NCI-H2227 treated with DMSO at 0.1 percent for 48 hours (cell line): ENCODE measurements at regions not wholly inside any gene's neighbourhood (a gene's known extent, or its start where the extent isn't known, plus 50 kb on each side); places are given as distances from the start of the nearest gene placed in this dataset.
"Not testable (repeated sequence)": the region's sequence is repeated elsewhere in the genome, so short reads cannot be mapped to it uniquely, and the experiment has no call there.

ENCODE experiments used
- DNase-seq: peaks from one replicate; lab custom pipeline; 2025; lab: John Stamatoyannopoulos, UW

DNA sequence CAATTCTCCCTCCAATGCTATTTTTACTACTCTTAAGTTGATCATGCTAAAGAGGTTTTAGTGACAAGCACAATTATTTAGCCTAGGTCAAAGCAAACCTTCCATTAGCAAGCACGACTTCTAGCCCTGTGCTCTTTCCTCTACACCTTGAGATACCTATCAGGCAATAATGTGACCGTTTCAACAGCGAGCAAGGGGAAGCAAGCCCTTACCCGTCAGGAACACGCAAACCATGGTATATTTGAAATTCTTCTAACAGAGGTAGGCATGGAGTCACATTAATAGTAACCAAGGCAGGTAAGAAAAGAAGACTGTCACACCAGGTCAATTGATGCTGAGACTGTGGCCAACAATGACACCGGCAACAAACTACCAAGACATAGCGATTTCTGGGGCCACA is 68.9 kb upstream of the VGLL4 start:
- no peak for DNase-seq

DNA sequence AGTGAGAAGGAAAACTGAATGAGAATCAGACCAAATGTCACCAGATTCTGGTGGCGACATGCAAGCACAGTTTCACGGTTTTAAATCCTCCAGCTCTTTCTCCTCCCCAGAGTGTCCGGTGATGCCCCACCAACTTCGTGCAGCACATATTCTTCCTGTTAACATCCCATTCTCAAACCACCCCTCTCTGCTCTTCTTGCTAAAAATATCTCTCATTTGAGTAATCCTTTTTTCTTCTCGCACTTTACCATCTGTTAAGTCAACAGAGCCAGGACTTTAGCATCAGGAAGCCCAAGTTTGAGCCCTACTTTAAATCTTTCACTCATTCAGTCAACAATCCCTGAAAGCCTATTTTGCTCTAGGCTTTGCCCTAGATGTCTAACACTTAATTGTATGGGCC is 68.2 kb upstream of the VGLL4 start:
- DNase-seq: no peak

DNA sequence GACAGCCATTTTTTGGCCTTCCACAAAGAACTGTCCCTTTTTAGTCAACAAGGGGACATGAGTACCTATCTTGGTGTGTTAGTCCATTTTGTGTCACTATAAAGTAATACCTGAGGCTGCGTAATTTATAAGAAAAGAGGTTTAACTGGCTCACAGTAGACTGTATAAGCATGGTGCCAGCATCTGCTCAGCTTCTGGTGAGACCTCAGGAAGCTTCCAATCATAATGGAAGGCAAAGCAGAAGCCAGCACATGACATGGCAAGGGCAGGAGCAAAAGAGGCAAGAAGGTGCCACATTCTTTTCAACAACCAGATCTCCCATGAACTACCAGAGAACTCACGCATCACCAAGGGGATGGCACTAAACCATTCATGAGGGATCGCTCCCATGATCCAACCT is 66.1 kb upstream of the VGLL4 start:
- no peak for DNase-seq

DNA sequence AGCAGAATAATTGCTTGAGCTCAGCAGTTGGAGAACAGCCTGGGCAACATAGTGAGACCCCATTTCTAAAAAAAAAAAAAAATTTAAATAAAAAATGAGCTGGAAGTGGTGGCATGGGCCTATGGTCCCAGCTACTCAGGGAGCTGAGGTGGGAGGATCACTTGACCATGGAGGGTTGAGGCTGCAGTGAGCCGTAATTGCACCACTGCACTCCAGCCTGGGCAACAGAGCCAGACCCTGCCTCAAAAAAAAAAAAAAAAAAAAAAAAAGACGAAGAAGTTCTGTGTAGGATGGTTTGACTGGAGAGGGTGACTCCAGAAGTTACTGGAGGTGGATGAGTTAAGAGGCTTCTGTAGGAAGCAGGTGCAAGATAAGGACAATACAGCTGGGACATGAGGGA is 63.4 kb upstream of the VGLL4 start:
- not testable (repeated sequence) for DNase-seq

DNA sequence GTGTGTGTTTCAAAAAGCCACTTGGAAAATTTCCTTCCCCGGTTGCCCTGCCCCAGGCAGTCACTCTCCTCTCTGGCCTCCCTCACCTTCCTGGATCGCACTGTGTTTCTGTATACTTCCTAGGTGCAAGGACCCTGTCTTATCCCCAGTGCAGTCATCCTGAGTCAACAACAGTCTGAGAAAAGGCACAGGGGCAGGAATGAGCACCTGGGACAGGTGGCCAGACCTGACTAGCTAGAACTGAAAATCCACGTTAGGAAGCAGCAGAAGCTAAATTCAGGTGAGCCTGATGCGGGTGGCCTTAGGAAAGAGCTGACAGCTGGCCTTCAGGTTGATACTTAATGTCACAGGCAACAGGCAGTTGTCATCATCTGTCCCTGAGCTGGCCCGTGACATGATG is 62.9 kb upstream of the VGLL4 start:
- DNase-seq: no peak

DNA sequence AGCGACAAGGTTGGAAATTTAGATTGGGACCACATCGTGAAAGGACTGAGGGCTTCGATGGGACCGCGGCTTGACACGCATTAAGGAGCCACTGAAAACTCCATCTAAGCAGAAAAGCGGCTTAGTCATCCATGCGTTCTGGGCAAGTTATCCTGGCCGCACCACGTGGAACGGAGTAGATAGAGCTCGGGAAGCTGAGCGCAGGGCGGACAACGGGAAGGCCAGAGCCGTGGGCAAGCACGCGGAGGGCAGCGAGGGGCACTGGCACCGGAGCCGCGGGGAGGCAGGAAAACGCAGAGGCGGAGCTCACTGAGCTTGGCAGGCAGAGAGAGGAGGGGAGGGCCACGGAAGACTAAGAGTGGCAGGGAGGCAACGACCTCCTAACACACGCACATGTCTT is 61.3 kb upstream of the VGLL4 start:
- no peak for DNase-seq

DNA sequence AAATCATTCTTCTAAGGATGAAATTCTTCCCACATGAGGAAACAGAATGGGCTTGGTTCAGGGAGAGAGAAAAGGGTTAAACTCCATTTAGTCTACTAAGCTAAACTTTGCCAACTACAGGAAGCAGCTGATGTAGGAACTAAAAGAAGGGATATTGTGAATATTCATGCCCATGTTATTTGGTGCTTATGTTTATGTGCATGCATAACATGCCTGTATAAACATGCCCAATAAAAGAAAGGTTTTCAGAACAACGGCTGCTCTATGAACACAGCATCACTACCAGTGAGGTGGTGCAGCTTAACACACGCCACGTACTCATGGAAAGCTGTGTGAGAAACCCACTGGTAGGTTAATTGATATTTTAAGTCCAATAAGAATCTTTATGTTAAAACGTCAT is 59.4 kb upstream of the VGLL4 start:
- no peak for DNase-seq

DNA sequence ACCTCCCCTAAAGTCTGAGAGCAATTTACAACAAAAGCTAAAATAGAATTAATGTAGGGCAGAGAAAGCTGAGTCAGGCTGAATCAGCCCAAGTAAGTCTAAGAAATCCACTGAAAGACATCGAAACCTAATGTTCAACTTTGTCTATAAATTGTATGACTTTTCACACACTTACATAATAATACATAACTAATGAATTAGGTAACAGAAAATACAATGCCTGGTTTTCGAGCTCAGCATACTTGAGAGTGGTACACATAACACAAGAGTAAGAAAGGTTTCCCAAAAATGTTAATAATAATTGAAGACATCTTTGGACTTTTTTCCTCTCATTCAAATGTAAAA is 55.3 kb upstream of the VGLL4 start:
- DNase-seq: no peak

DNA sequence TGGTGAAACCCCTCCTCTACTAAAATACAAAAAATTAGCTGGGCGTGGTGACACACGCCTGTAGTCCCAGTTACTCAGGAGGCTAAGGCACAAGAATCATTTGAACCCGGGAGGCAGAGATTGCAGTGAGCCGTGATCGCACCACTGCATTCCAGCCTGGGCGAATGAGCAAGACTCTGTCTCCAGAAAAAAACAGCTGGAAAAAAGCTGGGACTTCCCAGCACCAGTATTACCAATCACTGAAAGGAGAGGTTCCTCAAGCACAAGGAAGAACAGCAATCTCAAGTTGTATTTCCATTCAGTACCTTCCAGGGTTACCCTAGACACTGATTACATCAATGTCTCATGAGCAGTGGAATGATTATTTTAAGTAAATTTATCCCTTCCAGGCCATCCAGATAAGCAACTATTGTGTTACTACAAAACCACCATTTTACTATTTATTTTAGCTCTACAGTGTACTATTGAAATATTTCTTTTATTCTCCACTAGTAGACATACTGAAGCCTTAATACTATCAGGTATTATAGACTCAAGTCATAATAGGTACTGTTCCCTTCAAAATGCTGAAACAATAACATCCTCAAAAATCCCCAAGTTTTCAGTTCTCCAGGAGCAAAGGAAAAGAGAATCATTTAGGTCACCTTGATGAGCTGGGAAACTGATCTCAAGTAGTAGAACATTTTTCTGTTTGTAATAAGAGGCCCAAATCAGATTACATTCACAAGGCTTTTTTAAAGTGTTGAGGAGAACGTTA is 54.8 kb upstream of the VGLL4 start:
- DNase-seq: no peak

DNA sequence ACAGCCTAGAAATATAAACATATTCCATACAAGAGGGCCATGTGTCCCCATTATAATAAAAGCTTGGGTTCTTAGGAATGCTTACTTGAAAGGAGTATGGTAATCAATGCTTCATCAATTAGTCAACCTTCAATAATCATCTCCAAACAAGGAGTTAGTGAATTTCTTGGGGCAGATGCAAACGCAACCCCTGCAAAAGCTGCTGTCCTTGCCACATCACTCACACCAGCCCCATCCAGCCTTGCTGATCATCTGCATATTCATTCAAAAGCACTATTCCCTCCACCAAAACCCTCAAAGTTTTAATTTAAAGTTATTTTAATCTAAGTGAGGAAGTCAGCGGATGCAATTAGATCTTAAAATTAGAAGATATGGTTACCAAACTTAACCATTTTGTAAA is 54.0 kb upstream of the VGLL4 start:
- no peak for DNase-seq

DNA sequence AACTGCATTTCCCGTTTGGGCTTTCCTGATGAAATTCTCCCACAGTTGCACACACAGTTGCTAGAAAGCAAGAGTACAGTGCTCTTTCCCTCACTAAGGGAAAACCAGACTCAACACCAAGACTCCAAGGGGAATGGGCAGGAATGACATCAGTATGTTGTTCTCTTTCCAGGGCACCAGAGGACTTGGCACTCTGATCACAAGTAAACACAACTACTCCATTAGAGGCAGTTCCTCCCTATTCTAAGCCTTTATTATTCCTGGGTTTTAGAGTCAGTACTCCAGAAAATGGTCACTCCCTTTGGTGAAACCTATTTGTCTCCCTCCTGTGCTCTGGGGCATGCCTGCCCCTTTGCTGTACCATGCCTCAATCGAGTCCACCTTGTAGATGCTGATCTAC is 52.3 kb upstream of the VGLL4 start:
- no peak for DNase-seq
